ENCODE measurements at regions not wholly inside any gene's neighbourhood (a gene's known extent, or its start where the extent isn't known, plus 50 kb on each side); places are given as distances from the start of the nearest gene placed in this dataset.

DNA sequence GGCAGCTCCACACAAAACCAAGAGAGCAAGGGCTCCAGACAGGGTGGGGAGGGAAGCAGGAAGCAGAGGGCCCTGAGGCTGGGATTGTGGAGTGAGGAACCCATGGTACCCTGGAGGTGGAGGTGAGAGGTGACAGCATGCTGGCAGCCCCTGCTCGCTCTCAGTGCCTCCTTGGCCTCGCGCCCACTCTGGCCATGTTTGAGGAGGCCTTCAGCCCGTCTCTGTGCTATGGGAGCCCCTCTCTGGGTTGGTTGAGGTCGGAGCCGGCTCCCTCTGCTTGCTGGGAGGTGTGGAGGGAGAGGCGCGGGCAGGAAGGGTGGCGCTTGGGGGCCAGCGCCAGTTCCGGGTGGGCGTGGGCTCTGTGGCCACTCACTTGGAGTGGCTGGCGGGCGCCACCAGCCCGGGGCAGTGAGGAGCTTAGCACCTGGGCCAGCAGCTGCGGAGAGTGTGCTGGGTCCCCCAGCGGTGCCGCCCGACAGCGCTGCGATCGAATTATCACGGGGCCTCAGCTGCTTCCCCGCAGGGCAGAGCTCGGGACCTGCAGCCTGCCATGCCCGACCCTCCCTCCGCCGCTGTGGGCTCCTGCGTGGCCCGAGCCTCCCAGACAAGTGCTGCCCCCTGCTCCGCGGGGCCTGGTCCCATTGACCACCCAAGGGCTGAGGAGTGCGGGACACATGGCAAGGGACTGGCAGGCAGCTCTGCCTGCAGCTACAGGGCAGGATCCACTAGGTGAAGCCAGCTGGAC lies 196.0 kb downstream of the DACT1 start:
- TF ChIP-seq, protein P1, sequence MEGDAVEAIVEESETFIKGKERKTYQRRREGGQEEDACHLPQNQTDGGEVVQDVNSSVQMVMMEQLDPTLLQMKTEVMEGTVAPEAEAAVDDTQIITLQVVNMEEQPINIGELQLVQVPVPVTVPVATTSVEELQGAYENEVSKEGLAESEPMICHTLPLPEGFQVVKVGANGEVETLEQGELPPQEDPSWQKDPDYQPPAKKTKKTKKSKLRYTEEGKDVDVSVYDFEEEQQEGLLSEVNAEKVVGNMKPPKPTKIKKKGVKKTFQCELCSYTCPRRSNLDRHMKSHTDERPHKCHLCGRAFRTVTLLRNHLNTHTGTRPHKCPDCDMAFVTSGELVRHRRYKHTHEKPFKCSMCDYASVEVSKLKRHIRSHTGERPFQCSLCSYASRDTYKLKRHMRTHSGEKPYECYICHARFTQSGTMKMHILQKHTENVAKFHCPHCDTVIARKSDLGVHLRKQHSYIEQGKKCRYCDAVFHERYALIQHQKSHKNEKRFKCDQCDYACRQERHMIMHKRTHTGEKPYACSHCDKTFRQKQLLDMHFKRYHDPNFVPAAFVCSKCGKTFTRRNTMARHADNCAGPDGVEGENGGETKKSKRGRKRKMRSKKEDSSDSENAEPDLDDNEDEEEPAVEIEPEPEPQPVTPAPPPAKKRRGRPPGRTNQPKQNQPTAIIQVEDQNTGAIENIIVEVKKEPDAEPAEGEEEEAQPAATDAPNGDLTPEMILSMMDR (IDR thresholded peaks at IDR 0.05): no peak
- TF ChIP-seq, protein P2, sequence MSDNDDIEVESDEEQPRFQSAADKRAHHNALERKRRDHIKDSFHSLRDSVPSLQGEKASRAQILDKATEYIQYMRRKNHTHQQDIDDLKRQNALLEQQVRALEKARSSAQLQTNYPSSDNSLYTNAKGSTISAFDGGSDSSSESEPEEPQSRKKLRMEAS (CRISPR knock-in tag; IDR thresholded peaks at IDR 0.05): no peak
- no peak for TF ChIP-seq ZNF263 (CRISPR knock-in tag; IDR thresholded peaks at IDR 0.05; ENCODE audit: low read depth)
- TF ChIP-seq, protein P3, sequence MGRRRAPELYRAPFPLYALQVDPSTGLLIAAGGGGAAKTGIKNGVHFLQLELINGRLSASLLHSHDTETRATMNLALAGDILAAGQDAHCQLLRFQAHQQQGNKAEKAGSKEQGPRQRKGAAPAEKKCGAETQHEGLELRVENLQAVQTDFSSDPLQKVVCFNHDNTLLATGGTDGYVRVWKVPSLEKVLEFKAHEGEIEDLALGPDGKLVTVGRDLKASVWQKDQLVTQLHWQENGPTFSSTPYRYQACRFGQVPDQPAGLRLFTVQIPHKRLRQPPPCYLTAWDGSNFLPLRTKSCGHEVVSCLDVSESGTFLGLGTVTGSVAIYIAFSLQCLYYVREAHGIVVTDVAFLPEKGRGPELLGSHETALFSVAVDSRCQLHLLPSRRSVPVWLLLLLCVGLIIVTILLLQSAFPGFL (CRISPR knock-in tag; IDR thresholded peaks at IDR 0.05; ENCODE audit: borderline replicate concordance): no peak
- no peak for TF ChIP-seq GABPB1 (CRISPR knock-in tag; IDR thresholded peaks at IDR 0.05)
